HUES48 (cell line): ENCODE measurements at regions not wholly inside any gene's neighbourhood (a gene's known extent, or its start where the extent isn't known, plus 50 kb on each side); places are given as distances from the start of the nearest gene placed in this dataset.

Experiments
- H3K27ac ChIP-seq: one replicate; pipeline ENCODE4 v1.7.0; 2013; ENCODE audit warnings: low read depth, low read length, inconsistent platforms
- H3K27me3 ChIP-seq: 2 replicates; pipeline ENCODE4 v1.6.1; 2013; ENCODE audit warnings: mild to moderate bottlenecking, low read length; ENCODE audit not compliant: control insufficient read depth, insufficient read depth
- H3K36me3 ChIP-seq: 2 replicates; pipeline ENCODE4 v1.6.1; 2013; ENCODE audit warnings: low read length; ENCODE audit not compliant: control insufficient read depth, insufficient read depth
- H3K4me1 ChIP-seq: 2 replicates; pipeline ENCODE4 v1.6.1; 2013; ENCODE audit warnings: mild to moderate bottlenecking, low read length; ENCODE audit not compliant: control insufficient read depth, insufficient read depth
- H3K4me3 ChIP-seq: 2 replicates; pipeline ENCODE4 v1.5.1; 2013; ENCODE audit warnings: mild to moderate bottlenecking, low read depth, low read length
- H3K9ac ChIP-seq: 2 replicates; pipeline ENCODE4 v1.6.1; 2013; ENCODE audit warnings: mild to moderate bottlenecking, low read depth, low read length, moderate library complexity
- H3K9me3 ChIP-seq: 2 replicates; pipeline ENCODE4 v1.6.1; 2013; ENCODE audit warnings: low read length; ENCODE audit not compliant: control insufficient read depth, insufficient read depth

GRCh38 chr10:91038971-91039370 is 118.1 kb upstream of the ANKRD1 start:
- Histone ChIP-seq H3K27me3 (peaks cover 3% of the 10 kb centered on the region; the same call in 1 of the 2 replicates), H3K36me3 (no peaks in the 10 kb centered on the region), H3K9ac (no peak overlapping the region), H3K4me3 (no peak overlapping the region), H3K9me3 (no peaks in the 10 kb centered on the region), H3K27ac (no peak overlapping the region), H3K4me1 (peaks cover 19% of the 10 kb centered on the region)

GRCh38 chr10:91040343-91040742 is 119.5 kb upstream of the ANKRD1 start:
- Histone ChIP-seq H3K27ac (no peak overlapping the region), H3K27me3 (peaks cover 3% of the 10 kb centered on the region; the same call in 1 of the 2 replicates), H3K36me3 (no peaks in the 10 kb centered on the region), H3K4me1 (peaks cover 9% of the 10 kb centered on the region), H3K9me3 (no peaks in the 10 kb centered on the region), H3K9ac (no peak overlapping the region), H3K4me3 (no peak overlapping the region)

GRCh38 chr10:91042069-91042468 is 121.2 kb upstream of the ANKRD1 start:
- H3K36me3 ChIP-seq = no peaks in the 10 kb centered on the region
- no peak overlapping the region for H3K4me3 ChIP-seq
- H3K27me3 ChIP-seq = peaks cover 3% of the 10 kb centered on the region; the same call in 1 of the 2 replicates
- H3K4me1 ChIP-seq = no peaks in the 10 kb centered on the region
- no peak overlapping the region for H3K9ac ChIP-seq
- H3K27ac ChIP-seq = no peak overlapping the region
- no peaks in the 10 kb centered on the region for H3K9me3 ChIP-seq

GRCh38 chr10:91043173-91043910 is 122.5 kb upstream of the ANKRD1 start:
- no peaks in the 10 kb centered on the region for H3K4me1 ChIP-seq
- H3K27ac ChIP-seq = no peak overlapping the region
- no peaks in the 10 kb centered on the region for H3K9me3 ChIP-seq
- H3K4me3 ChIP-seq = no peak overlapping the region
- H3K9ac ChIP-seq = no peak overlapping the region
- peaks cover 3% of the 10 kb centered on the region; the same call in 1 of the 2 replicates for H3K27me3 ChIP-seq
- H3K36me3 ChIP-seq = no peaks in the 10 kb centered on the region

- Histone ChIP-seq H3K36me3 (no peaks in the 10 kb centered on the region), H3K9ac (no peak overlapping the region), H3K27ac (no peak overlapping the region), H3K4me3 (no peak overlapping the region), H3K4me1 (peaks cover 14% of the 10 kb centered on the region), H3K9me3 (no peaks in the 10 kb centered on the region), H3K27me3 (no peaks in the 10 kb centered on the region)
Measured at GRCh38 chr10:91046869-91047268, 126.0 kb upstream of the ANKRD1 start.

GRCh38 chr10:91048380-91048779 is 127.5 kb upstream of the ANKRD1 start:
- Histone ChIP-seq H3K36me3 (no peaks in the 10 kb centered on the region), H3K9ac (no peak overlapping the region), H3K4me1 (peaks cover 14% of the 10 kb centered on the region), H3K4me3 (no peak overlapping the region), H3K27ac (no peak overlapping the region), H3K9me3 (no peaks in the 10 kb centered on the region), H3K27me3 (no peaks in the 10 kb centered on the region)

- peak overlapping the region; percentile 83 for H3K27ac ChIP-seq
- no peak overlapping the region for H3K9ac ChIP-seq
- H3K4me1 ChIP-seq = peaks cover 14% of the 10 kb centered on the region
- no peak overlapping the region for H3K4me3 ChIP-seq
- H3K36me3 ChIP-seq = no peaks in the 10 kb centered on the region
- no peaks in the 10 kb centered on the region for H3K27me3 ChIP-seq
- no peaks in the 10 kb centered on the region for H3K9me3 ChIP-seq
Measured at GRCh38 chr10:91049296-91049987, 128.6 kb upstream of the ANKRD1 start.

- Histone ChIP-seq H3K9me3 (no peaks in the 10 kb centered on the region), H3K27me3 (no peaks in the 10 kb centered on the region), H3K4me3 (no peak overlapping the region; the same call in 1 of the 2 replicates), H3K9ac (no peak overlapping the region), H3K36me3 (no peaks in the 10 kb centered on the region), H3K27ac (peak overlapping the region; percentile 83), H3K4me1 (peaks cover 14% of the 10 kb centered on the region)
Measured at GRCh38 chr10:91049988-91050360, 129.1 kb upstream of the ANKRD1 start.

GRCh38 chr10:91050371-91051034 is 129.6 kb upstream of the ANKRD1 start:
- Histone ChIP-seq H3K9ac (no peak overlapping the region), H3K27me3 (no peaks in the 10 kb centered on the region), H3K27ac (peak overlapping the region; percentile 83), H3K9me3 (no peaks in the 10 kb centered on the region), H3K36me3 (no peaks in the 10 kb centered on the region), H3K4me1 (peaks cover 14% of the 10 kb centered on the region), H3K4me3 (no peak overlapping the region; the same call in 1 of the 2 replicates)

- no peak overlapping the region for H3K27ac ChIP-seq
- H3K27me3 ChIP-seq = no peaks in the 10 kb centered on the region
- no peak overlapping the region for H3K4me3 ChIP-seq
- H3K36me3 ChIP-seq = no peaks in the 10 kb centered on the region
- peaks cover 14% of the 10 kb centered on the region for H3K4me1 ChIP-seq
- H3K9ac ChIP-seq = no peak overlapping the region
- no peaks in the 10 kb centered on the region for H3K9me3 ChIP-seq
Measured at GRCh38 chr10:91051829-91052228, 130.9 kb upstream of the ANKRD1 start.

GRCh38 chr10:91054325-91054724 is 133.4 kb upstream of the ANKRD1 start:
- Histone ChIP-seq H3K4me3 (no peak overlapping the region), H3K9me3 (no peaks in the 10 kb centered on the region), H3K27ac (no peak overlapping the region), H3K4me1 (peaks cover 14% of the 10 kb centered on the region), H3K27me3 (no peaks in the 10 kb centered on the region), H3K9ac (no peak overlapping the region), H3K36me3 (no peaks in the 10 kb centered on the region)
